Panc1 (cell line): ENCODE measurements at regions not wholly inside any gene's neighbourhood (a gene's known extent, or its start where the extent isn't known, plus 50 kb on each side); places are given as distances from the start of the nearest gene placed in this dataset.

ENCODE experiments used
- ATAC-seq: fragments of 200-7000 bp; cut with Tn5 transposase; 2 replicates; pipeline ENCODE4 v1.9.1; 2020; ENCODE audit warnings: mild to moderate bottlenecking, moderate library complexity
- BruUV-seq: library from RNA; stranded (reverse); fragments of 400-500 nt; replicated peaks from 2 replicates; lab custom pipeline; 2021; lab: Mats Ljungman, UMichigan
- CTCF ChIA-PET: fragments of 300-600 bp; sonication (Branson Sonifier 250); formaldehyde crosslinking; loops from one replicate; lab custom pipeline; 2022; ENCODE audit warnings: antibody characterized with exemption; lab: Charles Lee
- POLR2A ChIA-PET: fragments of 300-600 bp; sonication (Branson Sonifier 250); formaldehyde crosslinking; loops from one replicate; lab custom pipeline; 2022; ENCODE audit warnings: antibody characterized with exemption; lab: Charles Lee
- DNase-seq: peaks from one replicate; pipeline ENCODE4 v3.0.0-alpha.2; 2010; ENCODE audit warnings: low read depth, low spot score
- H3K27ac ChIP-seq: 2 replicates; pipeline ENCODE4 v1.5.1; 2011; ENCODE audit warnings: mild to moderate bottlenecking, low read length, inconsistent platforms
- H3K27me3 ChIP-seq: fragments of 200-500 bp; sonication (Bioruptor generic); 2 replicates; pipeline ENCODE4 v1.6.0; 2014; ENCODE audit warnings: low read length, inconsistent platforms; ENCODE audit not compliant: control insufficient read depth, insufficient read depth
- H3K36me3 ChIP-seq: fragments of 200-500 bp; sonication (Bioruptor generic); 2 replicates; pipeline ENCODE4 v1.5.1; 2014; ENCODE audit warnings: inconsistent platforms, mild to moderate bottlenecking, low read length, moderate library complexity; ENCODE audit not compliant: control insufficient read depth, insufficient read depth
- H3K4me1 ChIP-seq: 2 replicates; pipeline ENCODE4 v1.5.1; 2011; ENCODE audit warnings: inconsistent platforms, mild to moderate bottlenecking, low read length, moderate library complexity; ENCODE audit not compliant: control insufficient read depth, insufficient read depth
- H3K4me3 ChIP-seq, 2 experiments: 2 replicates each; pipeline ENCODE4 v1.5.1; 2011 to 2012; ENCODE audit warnings: low read depth in 2 of 2, low read length in 2 of 2, mild to moderate bottlenecking in 2 of 2, inconsistent platforms in 1 of 2, moderate library complexity in 1 of 2
- H3K9me3 ChIP-seq: fragments of 200-500 bp; sonication (Bioruptor generic); 2 replicates; pipeline ENCODE4 v1.5.1; 2014; ENCODE audit warnings: low read depth, mild to moderate bottlenecking, inconsistent platforms, low read length, moderate library complexity; ENCODE audit not compliant: control insufficient read depth, insufficient read depth
- CTCF ChIP-seq: fragments of 450-650 bp; IDR thresholded peaks from 2 replicates; pipeline ENCODE4 v1.5.1; 2017; ENCODE audit warnings: mild to moderate bottlenecking
- POLR2AphosphoS5 ChIP-seq: IDR thresholded peaks from 2 replicates; pipeline ENCODE4 v1.6.1; 2012; ENCODE audit warnings: mild to moderate bottlenecking, low read depth, low read length, moderate library complexity
- REST ChIP-seq, 2 experiments: IDR thresholded peaks; 2 replicates each; pipeline ENCODE4 v1.6.1; 2011 to 2012; ENCODE audit warnings: low read depth in 2 of 2, control low read depth in 1 of 2, low read length in 1 of 2, mild to moderate bottlenecking in 1 of 2, moderate library complexity in 1 of 2; ENCODE audit not compliant: insufficient read depth in 1 of 2
- SIN3A ChIP-seq: IDR thresholded peaks from 2 replicates; pipeline ENCODE4 v1.6.1; 2012; ENCODE audit warnings: low read depth, mild to moderate bottlenecking, low read length, moderate library complexity, borderline replicate concordance; ENCODE audit not compliant: insufficient read depth
- TCF7L2 ChIP-seq: IDR thresholded peaks from 2 replicates; pipeline ENCODE4 v1.6.1; 2011; ENCODE audit warnings: mild to moderate bottlenecking, low read depth, low read length, inconsistent platforms
- in situ Hi-C: cut with HindIII; loops from 2 replicates; pipeline ENCODE4 v1.10.0; 2016; ENCODE audit warnings: low sequenced_read_pairs, low pct_unique_long_range_greater_than_20kb
- intact Hi-C: fragments of 100-400 bp; cut with micrococcal nuclease; formaldehyde crosslinking; loops from one replicate; pipeline ENCODE4 v1.10.0; 2022; ENCODE audit not compliant: unreplicated experiment

GRCh38 chr14:30299915-30300314 is 259.0 kb upstream of the G2E3 start:
- TF ChIP-seq TCF7L2 (no peak), CTCF (no peak), POLR2AphosphoS5 (no peak), SIN3A (no peak), REST (IDR thresholded peaks at IDR 0.05; ENCODE audit: insufficient read depth in 1 of 2, low read depth in 2 of 2, low read length in 1 of 2) (no peak)
- H3K4me1 ChIP-seq = no peaks in the 10 kb centered on the region
- in situ Hi-C loops = no loop called here
- no peak overlapping the region for H3K27ac ChIP-seq
- no peak for ATAC-seq
- no peaks in the 10 kb centered on the region for H3K9me3 ChIP-seq
- no TSS peak for BruUV-seq
- ChIA-PET POLR2A (no interaction called here), CTCF (no interaction called here)
- intact Hi-C loops = no loop called here
- DNase-seq = no peak
- no peak overlapping the region for H3K4me3 ChIP-seq
- no peaks in the 10 kb centered on the region for H3K36me3 ChIP-seq
- H3K27me3 ChIP-seq = no peaks in the 10 kb centered on the region

- H3K27ac ChIP-seq = no peak overlapping the region
- no peaks in the 10 kb centered on the region for H3K4me1 ChIP-seq
- POLR2A ChIA-PET = no interaction called here
- intact Hi-C loops (no loop called here), in situ Hi-C loops (no loop called here)
- no peaks in the 10 kb centered on the region for H3K36me3 ChIP-seq
- no peak for DNase-seq
- ATAC-seq = no peak
- no TSS peak for BruUV-seq
- no peaks in the 10 kb centered on the region for H3K27me3 ChIP-seq
- TF ChIP-seq CTCF (no peak), SIN3A (no peak), TCF7L2 (no peak), REST (IDR thresholded peaks at IDR 0.05; ENCODE audit: insufficient read depth in 1 of 2, low read depth in 2 of 2, low read length in 1 of 2) (no peak), POLR2AphosphoS5 (no peak)
- H3K9me3 ChIP-seq = no peaks in the 10 kb centered on the region
- CTCF ChIA-PET = no interaction called here
- no peak overlapping the region for H3K4me3 ChIP-seq
These were observed 255.6 kb upstream of the G2E3 start for GRCh38 chr14:30303350-30303749.
